ENCODE measurements at regions not wholly inside any gene's neighbourhood (a gene's known extent, or its start where the extent isn't known, plus 50 kb on each side); places are given as distances from the start of the nearest gene placed in this dataset.

DNA sequence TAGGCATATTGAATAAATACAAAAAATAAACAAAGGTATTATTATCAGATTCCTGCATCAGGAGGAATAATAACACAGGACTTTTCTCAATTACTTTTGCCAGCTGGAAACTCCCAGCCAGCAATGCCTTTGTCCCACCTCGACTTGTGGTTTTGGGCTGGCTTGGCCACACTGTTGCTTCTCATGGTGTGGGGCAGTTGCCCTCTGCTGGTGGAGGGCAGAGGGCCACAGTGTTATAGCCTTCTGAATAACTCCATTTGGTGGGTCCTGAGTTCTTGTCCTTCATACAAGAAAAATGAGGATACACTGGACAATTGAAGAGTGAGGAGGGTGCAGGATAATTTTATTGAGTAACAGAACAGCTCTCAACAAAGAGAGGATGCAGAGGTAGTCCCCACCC is 1206.0 kb upstream of the ADGRL3 start:
- Mint-ChIP-seq H3K9me3 (peaks cover 7% of the 10 kb centered on the region), H3K4me1 (no peaks in the 10 kb centered on the region), H3K27ac (no peak overlapping the region), H3K4me3 (no peak overlapping the region), H3K27me3 (no peaks in the 10 kb centered on the region), H3K36me3 (ENCODE audit: low read depth) (no peaks in the 10 kb centered on the region)
- POLR2A ChIA-PET: no interaction called here
- no peak for DNase-seq
- CTCF ChIA-PET: no interaction called here

DNA sequence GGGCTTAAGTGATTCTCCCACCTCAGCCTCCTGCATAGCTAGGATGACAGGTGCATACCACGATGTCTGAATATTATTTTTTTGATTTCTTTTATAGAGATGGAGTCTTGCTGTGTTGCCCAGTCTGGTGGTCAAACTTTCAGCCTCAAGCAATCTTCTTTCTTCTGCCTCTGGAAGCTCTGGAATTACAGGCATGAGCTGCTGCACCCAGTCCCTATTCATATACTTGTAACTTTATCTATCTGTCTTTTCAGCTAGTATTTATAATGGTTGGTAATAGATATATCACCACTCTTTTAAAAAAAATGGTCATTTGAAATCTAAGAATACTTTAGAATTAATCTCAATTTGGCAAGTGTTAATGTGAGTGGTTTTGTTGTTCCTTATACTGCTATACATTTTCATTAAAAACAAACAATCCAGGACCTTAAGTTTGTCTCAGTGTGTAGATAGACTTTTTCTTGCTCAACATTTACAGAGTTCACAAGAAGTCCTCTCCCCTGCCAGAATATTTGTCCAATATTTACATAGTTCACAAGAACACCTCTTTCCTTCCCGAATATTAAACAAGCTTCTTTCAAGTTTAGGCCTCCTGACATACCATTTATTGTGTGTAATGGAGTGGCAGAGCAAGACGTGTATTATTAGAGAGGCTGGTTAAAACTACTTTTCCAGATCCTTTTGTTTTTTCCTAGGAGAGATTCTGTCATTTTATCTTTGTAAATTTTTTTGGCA is 1197.4 kb upstream of the ADGRL3 start:
- Mint-ChIP-seq H3K27ac (no peak overlapping the region), H3K27me3 (no peaks in the 10 kb centered on the region), H3K9me3 (peaks cover 9% of the 10 kb centered on the region), H3K36me3 (ENCODE audit: low read depth) (no peaks in the 10 kb centered on the region), H3K4me1 (no peaks in the 10 kb centered on the region), H3K4me3 (no peak overlapping the region)
- CTCF ChIA-PET: no interaction called here
- POLR2A ChIA-PET: no interaction called here
- DNase-seq: no peak

DNA sequence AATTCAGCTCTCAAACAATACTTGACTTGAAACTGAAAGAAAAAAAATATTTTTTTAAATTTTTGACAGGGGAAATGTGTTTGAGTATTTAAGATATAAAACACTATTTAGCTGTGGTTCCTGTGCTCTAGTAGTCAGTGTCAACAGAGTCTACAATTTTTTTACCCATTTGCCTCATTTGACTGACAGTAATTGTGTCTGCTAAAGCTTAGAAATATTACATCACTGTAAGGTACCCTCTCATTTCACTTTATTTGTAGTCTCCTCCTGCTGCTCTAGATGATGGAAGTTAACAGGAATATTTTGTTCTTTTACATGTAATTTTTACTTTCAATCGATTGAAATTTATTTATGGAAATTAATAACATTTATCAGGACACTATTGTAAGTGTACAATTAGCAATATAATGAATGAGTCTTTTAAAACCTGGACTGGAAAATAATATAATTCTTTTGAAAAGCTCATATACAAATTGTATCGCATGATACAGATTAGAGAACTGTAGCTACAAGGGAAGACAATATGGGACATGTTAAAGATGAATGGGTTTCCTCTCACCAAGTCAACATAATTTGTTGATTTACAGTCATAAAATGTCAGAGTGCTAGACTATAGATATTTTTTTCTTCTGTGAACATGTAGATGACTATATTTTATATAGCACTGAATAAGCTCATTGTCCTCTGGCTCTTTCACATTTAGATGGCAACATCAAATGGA is 1186.5 kb upstream of the ADGRL3 start:
- ChIA-PET POLR2A (no interaction called here), CTCF (no interaction called here)
- Mint-ChIP-seq H3K4me3 (no peak overlapping the region), H3K27me3 (no peaks in the 10 kb centered on the region), H3K36me3 (ENCODE audit: low read depth) (no peaks in the 10 kb centered on the region), H3K9me3 (peaks cover 3% of the 10 kb centered on the region), H3K4me1 (no peaks in the 10 kb centered on the region), H3K27ac (no peak overlapping the region)
- no peak for DNase-seq

DNA sequence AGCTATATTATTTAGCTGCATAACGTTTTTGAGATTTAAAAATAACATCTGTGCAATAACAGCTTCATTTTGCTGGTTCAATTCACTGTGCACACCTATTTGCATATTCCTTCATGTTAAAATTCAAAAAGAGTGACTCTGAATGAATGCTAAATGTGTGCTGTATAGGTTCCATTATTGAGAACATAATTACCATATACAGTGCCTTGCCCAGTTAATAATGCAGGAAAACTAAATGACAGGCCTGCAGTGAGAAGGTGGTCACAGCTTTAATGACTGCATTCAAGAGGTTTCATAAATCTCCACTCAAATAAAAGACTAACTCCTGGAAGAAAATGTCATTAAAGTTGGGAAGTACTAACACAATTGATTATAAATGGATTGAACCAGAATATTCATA is 1183.2 kb upstream of the ADGRL3 start:
- ChIA-PET POLR2A (no interaction called here), CTCF (no interaction called here)
- DNase-seq: no peak
- Mint-ChIP-seq H3K27me3 (no peaks in the 10 kb centered on the region), H3K4me1 (no peaks in the 10 kb centered on the region), H3K36me3 (ENCODE audit: low read depth) (no peaks in the 10 kb centered on the region), H3K27ac (no peak overlapping the region), H3K9me3 (no peaks in the 10 kb centered on the region), H3K4me3 (no peak overlapping the region)

DNA sequence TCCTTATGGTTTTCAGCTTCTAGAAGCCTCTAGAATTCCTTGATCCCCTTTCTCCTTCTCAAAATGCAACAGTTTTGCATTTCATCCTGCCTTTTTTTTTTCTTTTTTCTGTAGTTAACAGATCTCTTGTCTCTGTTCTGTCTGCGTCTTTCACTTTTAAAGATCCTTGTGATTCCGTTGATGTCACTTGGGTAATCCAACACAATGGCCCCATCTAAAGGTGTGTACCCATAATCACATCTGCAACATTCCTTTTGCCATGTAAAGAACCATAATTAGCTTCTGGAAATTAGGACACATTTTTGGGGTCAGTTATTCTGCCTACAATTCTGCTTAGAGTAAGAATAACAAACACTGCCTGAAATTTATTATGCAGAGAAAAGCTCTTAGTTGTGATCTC is 1180.9 kb upstream of the ADGRL3 start:
- ChIA-PET POLR2A (no interaction called here), CTCF (no interaction called here)
- Mint-ChIP-seq H3K4me1 (no peaks in the 10 kb centered on the region), H3K27me3 (no peaks in the 10 kb centered on the region), H3K27ac (no peak overlapping the region), H3K4me3 (no peak overlapping the region), H3K9me3 (no peaks in the 10 kb centered on the region), H3K36me3 (ENCODE audit: low read depth) (no peaks in the 10 kb centered on the region)
- DNase-seq: no peak

DNA sequence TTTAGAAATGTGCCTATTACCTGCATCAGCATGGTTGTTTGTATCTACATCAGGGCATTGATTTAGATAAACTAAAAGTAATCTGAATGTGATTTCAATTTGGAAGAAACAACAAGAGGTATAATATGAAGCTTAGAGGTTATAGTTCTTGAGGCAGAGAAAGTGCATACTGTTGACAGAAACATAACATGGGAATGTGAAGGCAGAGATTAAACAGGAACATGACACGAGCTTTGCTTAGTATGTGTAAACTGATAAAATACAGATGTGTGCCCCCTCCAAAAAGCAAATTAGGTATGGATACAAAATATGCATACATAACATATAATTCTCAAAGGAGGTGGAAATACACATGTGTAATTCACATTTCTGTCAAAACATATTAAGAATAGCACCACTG is 1180.2 kb upstream of the ADGRL3 start:
- Mint-ChIP-seq H3K9me3 (no peaks in the 10 kb centered on the region), H3K27ac (no peak overlapping the region), H3K4me1 (no peaks in the 10 kb centered on the region), H3K27me3 (no peaks in the 10 kb centered on the region), H3K4me3 (no peak overlapping the region), H3K36me3 (ENCODE audit: low read depth) (no peaks in the 10 kb centered on the region)
- POLR2A ChIA-PET: no interaction called here
- CTCF ChIA-PET: no interaction called here
- DNase-seq: no peak

DNA sequence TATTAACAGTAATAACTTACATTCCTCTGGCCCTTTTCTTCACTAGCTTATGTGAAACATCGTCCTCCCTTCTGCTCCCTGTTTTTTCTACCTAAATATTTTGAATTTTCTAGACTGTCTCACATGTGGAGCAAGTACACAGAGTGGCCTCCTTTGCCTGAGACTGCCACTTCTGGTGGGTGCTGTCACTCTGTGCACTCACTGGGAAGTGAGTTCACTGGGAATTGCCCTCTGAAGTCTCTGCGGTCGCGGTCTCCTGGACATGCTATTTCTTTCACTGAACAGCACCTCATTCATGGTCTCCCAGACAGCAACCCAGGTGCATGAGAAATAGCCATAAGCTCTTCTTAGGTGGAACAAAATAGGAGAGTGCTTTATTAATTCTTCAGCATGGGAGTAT is 1179.7 kb upstream of the ADGRL3 start:
- no peak for DNase-seq
- H3K4me1 Mint-ChIP-seq: no peaks in the 10 kb centered on the region
- no peaks in the 10 kb centered on the region for H3K27me3 Mint-ChIP-seq
- H3K9me3 Mint-ChIP-seq: no peaks in the 10 kb centered on the region
- POLR2A ChIA-PET: no interaction called here
- no peak overlapping the region for H3K4me3 Mint-ChIP-seq
- CTCF ChIA-PET: no interaction called here
- H3K36me3 Mint-ChIP-seq (ENCODE audit: low read depth): no peaks in the 10 kb centered on the region
- H3K27ac Mint-ChIP-seq: no peak overlapping the region

DNA sequence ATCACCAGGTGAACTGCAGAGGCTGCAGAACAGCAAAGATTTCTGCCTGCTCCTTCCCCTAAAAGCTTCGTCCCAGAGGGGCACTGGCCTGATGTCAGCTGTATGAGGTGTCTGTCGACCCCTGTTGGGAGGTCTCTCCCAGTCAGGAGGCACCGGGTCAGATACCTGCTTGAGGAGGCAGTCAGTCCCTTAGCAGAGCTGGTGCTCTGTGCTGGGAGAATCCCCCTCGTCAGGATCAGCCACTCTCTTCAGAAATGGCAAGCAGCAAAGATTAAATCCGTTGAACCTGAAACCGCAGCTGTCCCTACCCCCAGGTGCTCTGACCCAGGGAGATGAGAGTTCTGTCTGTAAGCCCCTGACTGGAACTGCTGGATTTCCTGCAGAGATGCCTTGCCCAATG is 1166.3 kb upstream of the ADGRL3 start:
- POLR2A ChIA-PET: no interaction called here
- H3K36me3 Mint-ChIP-seq (ENCODE audit: low read depth): no peaks in the 10 kb centered on the region
- no peak overlapping the region for H3K4me3 Mint-ChIP-seq
- no peaks in the 10 kb centered on the region for H3K27me3 Mint-ChIP-seq
- DNase-seq: no peak
- no peak overlapping the region for H3K27ac Mint-ChIP-seq
- CTCF ChIA-PET: no interaction called here
- no peaks in the 10 kb centered on the region for H3K4me1 Mint-ChIP-seq
- no peaks in the 10 kb centered on the region for H3K9me3 Mint-ChIP-seq

DNA sequence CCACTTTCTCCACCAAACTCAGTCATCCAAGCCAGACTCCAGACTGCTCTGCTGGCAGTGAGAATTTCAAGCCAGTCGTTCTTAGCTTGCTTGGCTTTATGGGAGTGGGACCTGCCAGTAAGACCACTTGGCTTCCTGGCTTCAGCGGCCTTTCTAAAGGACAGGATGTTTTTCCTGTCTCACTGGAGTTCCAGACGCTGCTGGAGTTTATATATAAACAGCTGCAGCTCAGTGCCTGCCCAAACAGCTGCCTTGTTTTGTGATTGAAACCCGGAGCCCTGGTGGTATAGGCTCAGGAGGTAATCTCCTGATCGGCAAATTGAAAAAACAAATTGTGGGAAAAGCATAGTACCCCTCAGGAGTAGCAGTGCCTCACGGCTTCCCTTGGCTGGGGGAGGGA is 1165.8 kb upstream of the ADGRL3 start:
- H3K4me3 Mint-ChIP-seq: no peak overlapping the region
- ChIA-PET POLR2A (no interaction called here), CTCF (no interaction called here)
- no peaks in the 10 kb centered on the region for H3K36me3 Mint-ChIP-seq (ENCODE audit: low read depth)
- no peaks in the 10 kb centered on the region for H3K4me1 Mint-ChIP-seq
- no peak overlapping the region for H3K27ac Mint-ChIP-seq
- H3K9me3 Mint-ChIP-seq: no peaks in the 10 kb centered on the region
- H3K27me3 Mint-ChIP-seq: no peaks in the 10 kb centered on the region
- DNase-seq: no peak

DNA sequence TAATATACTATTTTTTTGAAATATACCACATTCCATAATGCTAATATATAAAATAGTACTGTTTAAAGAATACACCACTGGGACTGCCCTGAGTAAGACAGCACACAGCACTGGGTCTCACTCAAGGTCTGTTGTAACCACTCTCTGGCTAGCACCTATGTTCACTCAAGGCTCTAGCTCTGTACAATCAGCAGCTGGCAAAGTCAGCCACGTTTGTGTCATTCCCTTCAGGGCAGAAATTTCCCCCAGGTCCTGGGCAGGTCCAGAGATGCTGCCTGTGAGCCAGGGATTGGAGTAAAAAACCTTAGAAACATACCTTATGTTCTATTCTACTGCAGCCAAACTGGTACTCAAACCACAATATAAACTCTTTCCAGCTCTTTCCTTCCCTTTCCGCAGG is 1160.2 kb upstream of the ADGRL3 start:
- Mint-ChIP-seq H3K9me3 (peaks cover 11% of the 10 kb centered on the region), H3K36me3 (ENCODE audit: low read depth) (no peaks in the 10 kb centered on the region), H3K27ac (no peak overlapping the region), H3K27me3 (no peaks in the 10 kb centered on the region), H3K4me1 (no peaks in the 10 kb centered on the region), H3K4me3 (no peak overlapping the region)
- POLR2A ChIA-PET: no interaction called here
- CTCF ChIA-PET: no interaction called here
- DNase-seq: no peak

DNA sequence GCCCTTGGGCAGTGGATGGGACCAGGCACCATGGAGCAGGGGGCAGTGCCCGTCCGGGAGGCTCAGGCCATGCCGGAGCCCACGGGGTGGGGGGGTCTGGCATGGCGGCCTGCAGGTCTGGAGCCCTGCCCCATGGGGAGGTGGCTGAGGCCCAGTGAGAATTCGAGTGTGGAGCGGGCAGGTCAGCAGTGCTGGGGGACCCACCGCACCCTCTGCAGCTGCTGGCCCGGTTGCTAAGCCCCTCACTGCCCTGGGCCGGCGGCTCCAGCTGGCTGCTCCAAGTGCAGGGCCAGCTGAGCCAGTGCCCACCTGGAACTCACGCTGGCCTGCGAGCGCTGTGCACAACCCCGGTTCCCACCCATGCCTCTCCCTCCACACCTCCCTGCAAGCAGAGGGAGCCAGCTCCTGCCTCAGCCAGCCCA is 1157.9 kb upstream of the ADGRL3 start:
- CTCF ChIA-PET: no interaction called here
- POLR2A ChIA-PET: no interaction called here
- no peaks in the 10 kb centered on the region for H3K27me3 Mint-ChIP-seq
- DNase-seq: no peak
- H3K4me3 Mint-ChIP-seq: no peak overlapping the region
- no peak overlapping the region for H3K27ac Mint-ChIP-seq
- H3K36me3 Mint-ChIP-seq (ENCODE audit: low read depth): no peaks in the 10 kb centered on the region
- no peaks in the 10 kb centered on the region for H3K4me1 Mint-ChIP-seq
- H3K9me3 Mint-ChIP-seq: peaks cover 11% of the 10 kb centered on the region

DNA sequence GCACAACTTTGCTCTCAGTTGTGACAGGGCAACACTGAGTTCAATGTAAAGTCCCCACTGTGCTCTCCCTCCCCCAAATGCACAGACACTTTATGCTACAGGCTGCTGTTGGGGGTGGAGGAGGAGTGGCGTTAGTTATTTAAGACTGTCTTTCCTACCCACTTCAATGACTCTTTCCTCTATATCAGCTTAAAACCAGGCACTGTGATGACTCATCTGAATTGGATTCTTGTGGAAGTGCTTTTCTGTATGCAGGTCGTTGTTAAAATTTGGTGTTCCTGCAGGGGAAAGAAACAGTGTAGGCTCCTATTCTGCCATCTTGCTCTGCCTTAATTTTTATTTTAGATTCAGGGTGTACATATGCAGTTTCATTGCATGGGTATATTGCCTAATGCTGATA is 1157.2 kb upstream of the ADGRL3 start:
- no peaks in the 10 kb centered on the region for H3K36me3 Mint-ChIP-seq (ENCODE audit: low read depth)
- no peak overlapping the region for H3K27ac Mint-ChIP-seq
- no peaks in the 10 kb centered on the region for H3K27me3 Mint-ChIP-seq
- no peak for DNase-seq
- ChIA-PET CTCF (no interaction called here), POLR2A (no interaction called here)
- no peaks in the 10 kb centered on the region for H3K4me1 Mint-ChIP-seq
- H3K9me3 Mint-ChIP-seq: peaks cover 11% of the 10 kb centered on the region
- no peak overlapping the region for H3K4me3 Mint-ChIP-seq

DNA sequence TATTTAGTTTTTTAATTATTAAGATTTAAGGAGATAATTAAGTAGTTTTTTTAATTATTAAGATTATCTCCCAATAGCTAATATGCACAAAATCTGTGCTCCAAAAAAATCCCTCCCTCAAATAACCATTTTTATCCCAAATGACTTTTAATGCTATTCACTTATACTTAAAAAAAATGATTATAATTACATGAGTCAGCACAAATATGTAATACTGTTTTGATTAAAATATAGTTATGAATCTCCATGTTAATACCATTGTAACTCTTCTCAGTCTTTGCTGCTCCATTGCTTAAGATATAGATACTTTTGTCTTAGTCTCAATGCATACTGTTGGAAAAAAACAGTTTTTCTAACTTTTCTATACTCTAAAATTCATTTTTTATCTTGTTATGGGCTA is 1121.1 kb upstream of the ADGRL3 start:
- Mint-ChIP-seq H3K4me3 (no peak overlapping the region), H3K36me3 (ENCODE audit: low read depth) (no peaks in the 10 kb centered on the region), H3K9me3 (peaks cover 16% of the 10 kb centered on the region), H3K27ac (no peak overlapping the region), H3K4me1 (no peaks in the 10 kb centered on the region), H3K27me3 (no peaks in the 10 kb centered on the region)
- DNase-seq: no peak
- ChIA-PET CTCF (no interaction called here), POLR2A (no interaction called here)

DNA sequence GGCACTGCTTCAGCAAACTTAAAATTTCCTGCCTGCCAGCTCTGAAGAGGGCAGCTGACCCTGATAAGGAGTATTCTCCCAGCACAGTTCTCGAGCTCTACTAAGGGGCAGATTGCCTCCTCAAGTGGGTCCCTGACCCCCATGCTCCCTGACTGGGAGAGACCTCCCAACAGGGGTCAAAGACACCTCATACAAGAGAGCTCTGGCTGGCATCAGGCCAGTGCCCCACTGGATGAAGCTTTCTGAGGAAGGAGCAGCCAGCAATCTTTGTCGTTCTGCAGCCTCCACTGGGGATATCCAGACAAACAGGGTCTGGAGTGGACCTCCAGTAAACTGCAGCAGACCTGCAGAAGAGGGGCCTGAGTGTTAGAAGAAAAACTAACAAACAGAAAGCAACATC is 1118.3 kb upstream of the ADGRL3 start:
- Mint-ChIP-seq H3K9me3 (peaks cover 23% of the 10 kb centered on the region), H3K27ac (no peak overlapping the region), H3K4me3 (no peak overlapping the region), H3K27me3 (no peaks in the 10 kb centered on the region), H3K4me1 (no peaks in the 10 kb centered on the region), H3K36me3 (ENCODE audit: low read depth) (no peaks in the 10 kb centered on the region)
- DNase-seq: no peak
- ChIA-PET POLR2A (no interaction called here), CTCF (no interaction called here)
